ENCODE measurements at regions not wholly inside any gene's neighbourhood (a gene's known extent, or its start where the extent isn't known, plus 50 kb on each side); places are given as distances from the start of the nearest gene placed in this dataset.

DNA sequence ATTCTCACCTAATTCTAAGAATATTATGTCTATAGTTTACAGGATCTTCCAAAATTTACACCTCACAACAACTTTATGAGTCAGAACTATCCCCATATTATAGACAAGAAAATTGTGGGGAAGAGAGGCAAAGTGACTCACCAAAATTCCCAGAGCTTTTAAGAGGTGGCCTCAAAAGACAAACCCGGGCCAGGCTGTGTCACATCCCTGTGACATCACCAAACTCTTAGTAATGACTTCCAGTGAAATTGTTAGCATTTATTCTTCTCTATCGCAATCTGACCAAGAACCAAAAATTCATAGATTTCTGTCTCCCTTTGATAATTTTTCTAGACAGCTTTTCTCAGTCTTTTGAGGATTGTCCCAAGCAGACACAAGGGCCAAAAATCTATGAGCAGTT is 134.3 kb downstream of the SNX19 start:
- H3K4me1 Mint-ChIP-seq (ENCODE audit: low read depth), result no peaks in the 10 kb centered on the region
- DNase-seq, result no peak
- intact Hi-C loops (cut with micrococcal nuclease), result no loop called here
- no peak overlapping the region for H3K27ac Mint-ChIP-seq
- no peak overlapping the region for H3K4me3 Mint-ChIP-seq
- POLR2A ChIA-PET, result no interaction called here
- no peaks in the 10 kb centered on the region for H3K36me3 Mint-ChIP-seq
- peaks cover 2% of the 10 kb centered on the region for H3K27me3 Mint-ChIP-seq
- CTCF ChIA-PET, result no interaction called here
- H3K9me3 Mint-ChIP-seq, result no peaks in the 10 kb centered on the region

DNA sequence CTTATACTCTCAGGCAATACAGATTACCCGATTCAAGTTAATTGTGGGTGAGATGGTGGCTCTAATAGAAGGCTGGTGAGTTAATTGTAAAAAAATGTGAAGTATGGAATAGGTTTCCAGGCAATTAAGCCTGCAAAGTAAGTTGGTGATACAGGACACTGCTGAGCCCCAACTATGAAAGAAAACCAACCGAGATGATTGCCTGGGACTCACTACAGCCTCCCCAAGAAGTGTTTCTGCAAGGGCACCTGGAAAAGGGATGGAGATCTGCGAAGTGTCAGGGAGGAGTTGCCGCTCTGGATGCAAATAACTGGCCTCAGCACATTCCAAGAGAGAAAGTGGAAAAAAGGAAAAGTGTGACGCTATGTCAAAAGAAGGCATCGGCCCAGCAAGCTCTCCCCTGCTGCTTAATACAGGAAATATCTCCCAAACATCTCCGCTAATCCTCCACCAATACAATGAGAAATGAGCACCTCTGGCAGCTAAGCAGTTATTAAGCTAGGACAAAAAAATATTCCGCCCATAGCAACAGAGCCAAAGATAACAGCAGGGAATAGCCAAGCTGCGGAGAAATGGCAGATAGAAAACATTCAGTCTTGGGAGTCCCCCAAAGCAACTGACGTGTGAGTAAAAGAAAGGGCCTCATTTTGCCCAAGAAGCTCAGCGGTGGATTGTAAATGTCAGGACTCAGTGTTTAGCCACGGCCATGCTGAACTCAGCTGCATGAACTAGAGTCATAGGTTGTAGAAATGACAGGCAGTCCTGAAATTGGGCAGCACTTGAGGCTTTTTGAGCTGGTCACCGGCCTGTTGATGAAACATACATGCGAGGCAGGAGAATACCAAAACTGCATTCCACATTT is 133.7 kb downstream of the SNX19 start:
- no peak for DNase-seq
- Mint-ChIP-seq H3K36me3 (no peaks in the 10 kb centered on the region), H3K27ac (no peak overlapping the region), H3K9me3 (no peaks in the 10 kb centered on the region), H3K27me3 (peaks cover 2% of the 10 kb centered on the region), H3K4me1 (ENCODE audit: low read depth) (no peaks in the 10 kb centered on the region), H3K4me3 (no peak overlapping the region)
- intact Hi-C loops (cut with micrococcal nuclease), result no loop called here
- CTCF ChIA-PET, result no interaction called here
- POLR2A ChIA-PET, result no interaction called here

DNA sequence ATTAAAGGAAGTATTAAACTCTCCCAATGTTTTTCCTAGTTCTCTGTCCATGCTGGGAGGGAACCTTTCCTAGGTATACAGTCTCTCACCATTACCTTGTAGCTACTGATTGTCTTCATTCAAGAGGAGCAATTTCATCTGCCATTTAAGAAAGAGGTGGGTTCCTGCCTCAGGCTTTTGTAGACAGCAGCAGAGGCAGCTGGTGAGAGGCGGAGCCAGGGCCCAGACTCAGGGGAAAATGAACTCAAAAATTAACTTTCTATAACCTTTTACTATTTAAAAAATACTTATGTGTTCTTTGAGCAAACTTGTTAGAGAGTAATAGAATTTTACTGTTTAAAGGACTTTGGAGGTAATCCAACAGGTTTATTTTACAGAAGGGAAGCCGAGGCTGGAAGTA is 133.0 kb downstream of the SNX19 start:
- Mint-ChIP-seq H3K27me3 (peaks cover 2% of the 10 kb centered on the region), H3K27ac (no peak overlapping the region), H3K4me1 (ENCODE audit: low read depth) (no peaks in the 10 kb centered on the region), H3K36me3 (no peaks in the 10 kb centered on the region), H3K4me3 (no peak overlapping the region), H3K9me3 (no peaks in the 10 kb centered on the region)
- CTCF ChIA-PET, result no interaction called here
- POLR2A ChIA-PET, result no interaction called here
- no peak for DNase-seq
- intact Hi-C loops (cut with micrococcal nuclease), result no loop called here

DNA sequence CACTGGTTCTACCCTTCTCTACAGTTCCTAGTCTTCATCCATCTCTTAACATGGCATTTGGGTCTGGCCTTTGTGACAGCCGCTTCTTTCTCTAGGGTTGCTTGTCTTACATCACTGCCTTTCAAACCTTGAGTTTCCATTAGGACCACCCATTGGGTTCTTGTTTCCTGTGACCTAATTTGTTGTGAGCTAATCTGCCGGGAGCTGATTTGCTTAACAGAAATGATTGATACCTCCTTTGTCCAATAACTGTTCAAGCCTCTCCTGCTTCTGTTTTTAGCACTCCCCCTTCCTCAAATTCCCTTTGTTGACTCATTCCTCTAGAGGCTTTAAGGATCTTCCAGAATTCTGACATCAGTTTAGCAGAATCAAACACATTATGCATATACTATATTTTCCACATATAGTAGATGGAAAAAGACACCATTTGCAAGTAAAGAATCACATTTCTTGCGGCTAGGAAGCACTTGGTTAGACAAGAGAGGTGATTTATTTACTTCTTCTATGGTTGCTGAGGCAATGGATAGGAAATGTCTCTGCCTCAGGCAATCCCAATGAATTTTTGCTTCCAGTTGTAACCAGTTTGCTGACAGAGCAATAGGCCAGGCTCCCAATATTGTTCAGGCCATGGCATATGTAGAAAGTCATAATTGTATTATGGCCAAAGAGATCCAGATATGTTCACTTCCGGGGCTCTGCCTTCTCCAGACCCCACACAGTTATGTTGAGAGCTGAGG is 130.7 kb downstream of the SNX19 start:
- Mint-ChIP-seq H3K4me3 (no peak overlapping the region), H3K27me3 (peaks cover 2% of the 10 kb centered on the region), H3K27ac (no peak overlapping the region), H3K4me1 (ENCODE audit: low read depth) (no peaks in the 10 kb centered on the region), H3K9me3 (peaks cover 5% of the 10 kb centered on the region), H3K36me3 (no peaks in the 10 kb centered on the region)
- CTCF ChIA-PET, result interaction anchor here (2.2 kb wide), 1 partner anchor 77 kb away, joined by 5 read pairs; no protein-coding TSS in a partner anchor
- DNase-seq, result no peak
- intact Hi-C loops (cut with micrococcal nuclease), result no loop called here
- POLR2A ChIA-PET, result no interaction called here

DNA sequence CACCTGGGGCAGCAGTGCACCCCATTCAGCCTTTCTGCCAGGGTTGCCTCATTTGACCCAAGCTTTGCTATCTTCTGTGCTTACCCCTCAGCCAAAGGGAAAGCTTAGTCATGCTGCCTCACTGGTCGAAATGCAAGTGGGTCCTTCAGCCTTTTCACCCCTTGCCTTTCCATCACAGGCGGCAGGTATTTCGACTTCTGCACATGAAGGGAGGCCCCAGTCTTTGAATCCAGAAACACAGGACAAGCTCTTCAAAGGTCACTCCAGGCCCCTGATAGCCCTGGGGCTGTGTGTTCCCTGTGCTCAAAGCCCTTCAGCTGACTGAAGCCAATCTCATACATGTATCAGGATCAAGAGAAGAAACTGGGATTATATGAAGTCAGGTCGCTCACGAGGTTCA is 129.7 kb downstream of the SNX19 start:
- Mint-ChIP-seq H3K4me1 (ENCODE audit: low read depth) (no peaks in the 10 kb centered on the region), H3K36me3 (peaks cover 2% of the 10 kb centered on the region), H3K9me3 (peaks cover 16% of the 10 kb centered on the region), H3K4me3 (no peak overlapping the region), H3K27me3 (peaks cover 9% of the 10 kb centered on the region), H3K27ac (no peak overlapping the region)
- intact Hi-C loops (cut with micrococcal nuclease), result no loop called here
- no peak for DNase-seq
- ChIA-PET POLR2A (no interaction called here), CTCF (interaction anchor here (2.2 kb wide), 1 partner anchor 76 kb away, joined by 5 read pairs; no protein-coding TSS in a partner anchor)

DNA sequence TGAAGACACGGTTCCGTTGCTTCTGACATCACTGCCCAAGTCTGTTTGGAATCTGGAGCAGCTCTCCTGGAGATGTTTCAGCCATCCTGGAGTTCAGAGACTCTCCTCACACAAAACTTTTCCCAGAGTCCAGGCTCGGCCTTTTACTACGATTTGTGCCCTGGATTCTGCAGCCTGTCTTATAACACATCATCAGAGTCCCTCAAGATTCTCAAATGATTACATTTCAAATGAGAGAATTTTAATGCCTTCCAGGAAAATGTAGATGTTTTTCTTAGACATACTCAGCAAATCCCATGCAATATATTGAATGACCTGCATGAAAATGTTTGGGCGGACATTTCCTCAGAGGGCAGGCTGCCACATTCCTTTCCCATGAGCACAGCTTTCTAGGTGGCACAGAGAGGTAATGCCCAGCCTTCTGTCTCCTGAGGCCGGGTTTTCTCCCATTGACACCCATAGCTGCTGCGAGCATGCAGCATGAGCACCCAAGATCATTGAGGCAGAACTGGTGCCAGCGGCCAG is 129.1 kb downstream of the SNX19 start:
- no peak for DNase-seq
- CTCF ChIA-PET, result interaction anchor here (2.2 kb wide), 1 partner anchor 75 kb away, joined by 5 read pairs; no protein-coding TSS in a partner anchor
- H3K27me3 Mint-ChIP-seq, result peaks cover 9% of the 10 kb centered on the region
- POLR2A ChIA-PET, result no interaction called here
- intact Hi-C loops (cut with micrococcal nuclease), result no loop called here
- peaks cover 16% of the 10 kb centered on the region for H3K9me3 Mint-ChIP-seq
- no peaks in the 10 kb centered on the region for H3K4me1 Mint-ChIP-seq (ENCODE audit: low read depth)
- H3K27ac Mint-ChIP-seq, result no peak overlapping the region
- peaks cover 2% of the 10 kb centered on the region for H3K36me3 Mint-ChIP-seq
- H3K4me3 Mint-ChIP-seq, result no peak overlapping the region

DNA sequence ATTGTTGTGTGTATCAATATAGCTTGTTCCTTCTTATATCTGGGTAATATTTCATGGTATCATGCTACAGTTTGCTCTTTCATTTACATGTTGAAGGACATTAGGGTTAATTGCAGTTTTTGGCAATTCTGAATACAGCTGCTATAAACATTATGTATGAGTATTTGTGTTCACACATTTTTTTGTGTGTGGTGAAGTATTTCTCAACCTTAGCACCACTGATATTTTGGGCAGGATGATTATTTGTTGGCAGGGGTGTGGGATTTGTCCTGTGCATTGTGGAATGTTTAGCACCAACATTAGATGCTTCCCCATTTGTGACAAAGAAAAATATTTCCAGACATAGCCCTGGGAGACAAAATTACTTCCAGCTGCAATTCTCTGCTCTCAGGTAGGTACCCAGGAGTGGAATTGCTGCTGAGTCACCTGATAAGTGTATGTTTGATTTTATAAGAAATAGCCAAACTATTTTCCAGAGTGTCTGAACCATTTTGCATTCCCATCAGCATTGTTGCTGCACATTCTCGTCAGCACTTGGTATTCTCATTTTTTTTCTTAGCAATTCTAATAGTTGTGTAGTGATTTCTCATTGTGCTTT is 128.2 kb downstream of the SNX19 start:
- ChIA-PET CTCF (interaction anchor here (1.0 kb wide), 1 partner anchor 74 kb away, joined by 3 read pairs; no protein-coding TSS in a partner anchor), POLR2A (no interaction called here)
- H3K36me3 Mint-ChIP-seq, result peaks cover 2% of the 10 kb centered on the region
- H3K9me3 Mint-ChIP-seq, result peaks cover 16% of the 10 kb centered on the region
- intact Hi-C loops (cut with micrococcal nuclease), result no loop called here
- H3K4me1 Mint-ChIP-seq (ENCODE audit: low read depth), result no peaks in the 10 kb centered on the region
- H3K27ac Mint-ChIP-seq, result no peak overlapping the region
- DNase-seq, result no peak
- peaks cover 10% of the 10 kb centered on the region for H3K27me3 Mint-ChIP-seq
- H3K4me3 Mint-ChIP-seq, result no peak overlapping the region

DNA sequence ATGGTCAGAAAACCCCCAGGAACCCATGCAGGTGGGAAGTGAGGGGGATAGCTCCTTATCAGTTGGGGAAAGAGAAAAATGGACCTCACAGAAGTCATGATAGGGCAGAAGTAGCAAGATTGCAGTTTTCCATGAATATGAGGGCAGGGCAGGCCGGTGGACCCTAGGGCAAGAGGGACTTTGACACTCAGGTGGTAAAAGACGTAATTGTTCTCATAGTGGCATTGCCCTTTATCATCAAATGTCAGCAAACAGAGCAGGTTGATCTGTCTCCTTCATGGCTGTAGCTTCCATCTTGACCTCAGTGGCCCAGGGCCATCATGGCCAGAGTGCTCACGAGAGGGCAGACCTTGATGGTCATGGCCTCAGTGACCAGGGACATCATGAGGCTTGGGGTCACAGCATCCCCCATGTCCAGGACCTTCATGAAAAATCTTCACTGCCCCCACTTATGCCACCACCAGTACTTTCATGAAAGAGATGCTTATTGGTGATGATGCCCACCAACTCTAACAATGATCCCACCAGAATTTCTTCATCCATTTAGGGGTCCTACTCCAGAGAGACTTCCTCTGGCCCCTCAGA is 127.1 kb downstream of the SNX19 start:
- intact Hi-C loops (cut with micrococcal nuclease), result no loop called here
- Mint-ChIP-seq H3K9me3 (peaks cover 16% of the 10 kb centered on the region), H3K4me1 (ENCODE audit: low read depth) (no peaks in the 10 kb centered on the region), H3K36me3 (peaks cover 2% of the 10 kb centered on the region), H3K27me3 (peaks cover 10% of the 10 kb centered on the region), H3K4me3 (no peak overlapping the region), H3K27ac (no peak overlapping the region)
- ChIA-PET CTCF (no interaction called here), POLR2A (no interaction called here)
- no peak for DNase-seq

DNA sequence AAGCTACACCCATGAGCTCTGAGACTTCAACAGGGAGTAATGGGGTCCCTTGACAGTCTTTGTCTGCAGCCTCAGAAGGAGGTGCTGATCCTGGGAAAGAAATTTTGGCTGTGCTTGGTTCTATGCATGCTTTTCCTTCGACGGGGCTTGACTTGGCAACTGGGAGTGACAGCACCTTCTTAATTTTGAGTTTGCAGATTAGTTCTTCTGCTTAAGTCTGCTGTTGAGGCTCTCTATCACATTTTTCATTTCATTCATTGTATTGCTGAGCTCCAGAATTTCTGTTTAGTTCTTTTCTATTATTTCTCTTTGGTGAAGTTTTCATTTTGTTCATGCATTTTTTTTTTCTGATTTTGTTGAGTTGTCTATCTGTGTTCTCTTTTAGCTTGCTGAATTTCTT is 125.6 kb downstream of the SNX19 start:
- no peak overlapping the region for H3K27ac Mint-ChIP-seq
- no peak for DNase-seq
- H3K4me3 Mint-ChIP-seq, result no peak overlapping the region
- peaks cover 12% of the 10 kb centered on the region for H3K27me3 Mint-ChIP-seq
- POLR2A ChIA-PET, result no interaction called here
- CTCF ChIA-PET, result no interaction called here
- no peaks in the 10 kb centered on the region for H3K4me1 Mint-ChIP-seq (ENCODE audit: low read depth)
- peaks cover 2% of the 10 kb centered on the region for H3K36me3 Mint-ChIP-seq
- peaks cover 16% of the 10 kb centered on the region for H3K9me3 Mint-ChIP-seq
- intact Hi-C loops (cut with micrococcal nuclease), result no loop called here

DNA sequence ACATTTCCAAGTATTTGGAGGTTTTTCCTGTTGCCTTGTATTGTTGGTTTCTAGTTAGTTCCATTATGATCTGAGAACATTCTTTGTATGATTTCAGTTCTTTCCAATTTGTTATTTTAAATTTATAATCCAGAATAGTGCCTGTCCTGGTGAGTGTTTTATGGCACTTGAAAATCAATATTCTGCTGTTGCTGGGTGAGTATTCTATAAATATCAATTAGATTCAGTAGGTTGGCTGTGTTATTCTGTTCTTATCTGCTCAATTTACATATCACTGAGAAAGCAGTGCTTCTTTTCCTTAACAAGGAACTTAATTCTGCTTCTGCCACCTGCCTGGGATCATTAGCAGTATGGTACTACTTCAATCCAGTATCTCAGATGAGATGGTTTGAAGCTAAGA is 123.5 kb downstream of the SNX19 start:
- no peak overlapping the region for H3K27ac Mint-ChIP-seq
- no peak overlapping the region for H3K4me3 Mint-ChIP-seq
- intact Hi-C loops (cut with micrococcal nuclease), result no loop called here
- no peaks in the 10 kb centered on the region for H3K4me1 Mint-ChIP-seq (ENCODE audit: low read depth)
- H3K9me3 Mint-ChIP-seq, result peaks cover 16% of the 10 kb centered on the region
- peaks cover 12% of the 10 kb centered on the region for H3K27me3 Mint-ChIP-seq
- ChIA-PET CTCF (no interaction called here), POLR2A (no interaction called here)
- no peak for DNase-seq
- peaks cover 2% of the 10 kb centered on the region for H3K36me3 Mint-ChIP-seq

DNA sequence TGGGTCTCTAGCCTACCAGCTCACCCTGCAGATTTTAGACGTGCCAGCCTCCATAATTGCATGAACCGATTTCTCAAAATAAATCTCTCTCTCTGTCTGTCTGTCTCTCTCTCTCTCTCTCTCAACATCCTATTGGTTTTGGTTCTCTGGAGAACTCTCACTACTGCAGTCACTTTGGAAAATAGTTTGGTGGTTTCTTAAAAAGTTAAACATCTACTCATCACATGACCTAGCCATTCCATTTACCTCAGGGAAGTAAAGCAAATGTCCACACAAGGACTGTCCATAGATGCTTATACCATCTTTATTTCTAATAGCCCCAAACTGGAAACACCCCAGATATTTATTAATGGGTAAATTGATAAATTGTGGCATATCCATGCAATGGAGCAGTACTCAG is 119.5 kb downstream of the SNX19 start:
- intact Hi-C loops (cut with micrococcal nuclease), result no loop called here
- CTCF ChIA-PET, result no interaction called here
- Mint-ChIP-seq H3K27me3 (peaks cover 5% of the 10 kb centered on the region), H3K4me1 (ENCODE audit: low read depth) (no peaks in the 10 kb centered on the region), H3K9me3 (no peaks in the 10 kb centered on the region), H3K27ac (no peak overlapping the region), H3K4me3 (no peak overlapping the region), H3K36me3 (no peaks in the 10 kb centered on the region)
- POLR2A ChIA-PET, result interaction anchor here (0.6 kb wide), 1 partner anchor 10 kb away, joined by 3 read pairs; no protein-coding TSS in a partner anchor
- no peak for DNase-seq

DNA sequence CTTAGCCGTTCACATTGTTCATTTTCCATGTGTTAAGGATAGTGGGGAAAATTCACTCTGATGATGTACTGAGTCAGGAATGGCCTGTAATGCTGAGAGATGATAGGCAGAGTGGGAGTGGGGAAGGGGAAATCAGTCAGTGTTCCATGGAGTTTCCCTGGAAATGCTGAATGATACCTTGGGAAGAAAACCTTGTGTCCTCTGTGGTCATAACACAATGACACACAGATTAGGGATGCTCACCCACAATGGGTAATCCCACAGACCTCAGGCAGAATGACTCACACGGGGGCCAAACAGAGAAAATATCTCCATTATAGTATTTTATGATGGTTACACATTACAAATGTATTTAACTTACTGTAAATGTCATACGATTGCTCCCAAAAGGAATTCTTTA is 118.0 kb downstream of the SNX19 start:
- Mint-ChIP-seq H3K9me3 (no peaks in the 10 kb centered on the region), H3K4me3 (no peak overlapping the region), H3K27me3 (peaks cover 3% of the 10 kb centered on the region), H3K27ac (no peak overlapping the region), H3K4me1 (ENCODE audit: low read depth) (no peaks in the 10 kb centered on the region), H3K36me3 (no peaks in the 10 kb centered on the region)
- intact Hi-C loops (cut with micrococcal nuclease), result no loop called here
- ChIA-PET POLR2A (no interaction called here), CTCF (no interaction called here)
- DNase-seq, result no peak
